Left ventricle myocardium superior (tissue), 1 donor: ENCODE measurements at regions not wholly inside any gene's neighbourhood (a gene's known extent, or its start where the extent isn't known, plus 50 kb on each side); places are given as distances from the start of the nearest gene placed in this dataset.
A peak's percentile ranks its signal among the peaks of the same experiment; 100 is the strongest.
"Not testable (repeated sequence)": the region's sequence is repeated elsewhere in the genome, so short reads cannot be mapped to it uniquely, and the experiment has no call there.

ENCODE experiments used
- ATAC-seq: fragments of 200-7000 bp; cut with Tn5 transposase; one replicate; pipeline ENCODE4 v1.9.1; 2020; ENCODE audit warnings: mild to moderate bottlenecking, moderate library complexity
- DNase-seq: peaks from one replicate; pipeline ENCODE4 v3.0.0-alpha.2; 2020
- intact Hi-C: fragments of 100-400 bp; cut with micrococcal nuclease; formaldehyde crosslinking; loops from one replicate; pipeline ENCODE4 v1.11.0; 2022
- donor health status: DM: no; HTN: yes; CAD: no; lungs with severe emphysema.

DNA sequence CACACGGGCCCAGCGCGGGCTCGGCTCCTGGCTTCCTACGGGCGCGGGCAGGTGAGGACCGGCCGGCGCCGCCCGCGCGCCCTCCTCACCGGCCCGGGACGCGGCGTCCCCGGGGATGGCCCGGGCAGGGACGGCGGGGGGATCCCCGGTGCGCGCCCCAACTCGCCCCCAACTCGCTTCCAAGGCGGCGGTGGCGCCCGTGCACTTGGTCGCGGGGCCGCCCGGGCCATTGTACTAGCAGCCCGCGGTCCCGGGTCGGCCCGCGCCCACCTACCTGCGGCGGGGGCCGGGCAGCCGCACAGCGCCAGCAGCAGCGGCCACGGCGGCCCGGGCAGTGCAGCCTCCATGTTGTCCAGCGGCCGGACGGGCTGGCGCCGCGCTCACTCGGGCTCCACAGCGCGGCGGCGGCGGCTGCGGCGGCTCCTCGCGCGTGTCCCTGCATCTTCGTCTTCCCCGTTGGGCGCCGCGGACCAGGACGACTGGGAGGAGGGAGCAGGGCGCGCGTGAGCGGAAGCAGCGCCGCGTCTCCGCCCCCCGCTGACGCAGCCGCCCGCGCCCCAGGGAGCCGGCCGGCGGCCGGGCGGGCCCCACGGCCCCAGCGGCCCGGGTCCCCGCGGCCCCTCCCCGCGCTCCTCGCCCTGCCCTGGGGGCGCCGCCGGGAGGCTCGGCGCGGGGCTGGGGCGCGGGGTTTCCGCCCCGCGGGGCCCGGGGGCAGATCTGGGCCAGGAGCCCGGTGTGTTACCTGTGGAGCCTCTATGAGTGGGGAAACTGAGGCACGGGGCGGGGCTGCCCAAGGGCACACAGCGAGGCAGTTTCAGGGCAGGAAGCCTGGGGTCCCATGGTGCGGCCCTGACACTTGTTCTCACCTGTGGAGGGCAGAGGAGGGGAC, 159.3 kb upstream of the GRK3 start:
- intact Hi-C loops = no loop called here
- DNase-seq (peak; percentile 92), ATAC-seq (peak; percentile 67)

DNA sequence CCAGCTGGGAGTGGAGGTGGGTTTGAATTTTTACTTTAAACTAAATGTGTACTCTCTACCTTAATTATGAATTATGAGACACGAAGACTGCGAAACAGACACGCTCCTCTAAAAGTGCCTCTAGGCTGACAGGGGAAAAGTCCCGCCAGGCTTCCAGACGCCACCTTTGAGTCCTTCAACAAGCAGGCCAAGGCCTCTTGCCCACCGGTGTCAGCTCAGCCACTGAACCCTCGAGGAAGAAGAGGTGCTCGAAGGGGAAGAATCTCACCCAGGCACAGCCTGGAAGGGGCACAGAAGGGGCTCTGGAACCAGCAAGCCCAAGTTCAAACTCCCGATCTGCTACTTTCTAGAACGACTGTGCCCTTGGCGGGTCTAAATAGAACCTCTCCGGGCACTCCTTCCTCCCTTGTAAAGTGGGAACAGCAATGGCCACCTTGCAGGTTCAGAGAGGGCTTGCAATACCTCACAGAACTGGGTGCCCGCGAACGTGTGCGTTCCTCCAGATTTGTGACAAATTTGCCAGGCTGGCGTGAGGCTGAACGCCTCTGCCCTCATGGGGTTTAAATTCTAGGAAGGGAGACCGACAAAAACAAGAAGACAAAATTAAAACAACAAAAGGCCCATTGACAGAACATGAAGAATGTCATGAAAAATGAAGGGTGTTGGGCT, 158.5 kb upstream of the GRK3 start:
- intact Hi-C loops = no loop called here
- DNase-seq (no peak), ATAC-seq (no peak)

DNA sequence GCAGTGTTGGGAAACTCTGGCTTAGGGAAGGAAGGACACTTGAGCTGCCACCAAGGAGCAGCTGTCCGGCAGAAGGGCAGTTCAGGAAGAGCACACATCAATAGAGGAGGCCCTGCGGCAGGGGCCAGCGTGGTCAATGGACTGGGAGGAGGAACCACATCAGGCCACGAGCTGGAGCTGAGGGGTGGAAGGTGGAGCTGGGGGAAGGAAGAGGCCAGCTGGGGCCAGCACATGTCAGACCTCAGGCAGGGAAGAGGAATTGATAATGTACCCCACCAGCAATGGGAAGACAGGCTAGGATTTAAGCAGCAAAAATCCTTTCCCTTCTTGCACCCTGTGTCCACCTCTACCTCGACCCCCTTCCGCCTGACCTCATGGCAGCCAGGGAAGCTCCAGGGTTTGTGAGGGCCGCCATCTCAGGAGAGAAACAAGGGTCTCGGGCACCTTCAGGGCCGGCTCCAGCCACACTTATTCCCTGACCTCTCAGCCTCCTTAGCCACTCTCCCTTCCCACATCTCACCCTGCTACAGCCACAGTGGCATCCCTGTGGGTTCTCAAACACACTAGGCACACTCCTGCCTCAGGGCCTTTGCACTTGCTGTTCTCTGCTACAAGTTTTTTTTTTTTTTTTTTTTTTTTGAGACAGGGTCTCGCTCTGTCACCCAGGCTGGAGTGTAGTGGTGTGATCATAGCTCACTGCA, 157.8 kb upstream of the GRK3 start:
- DNase-seq (peak; percentile 60), ATAC-seq (no peak)
- intact Hi-C loops = no loop called here

DNA sequence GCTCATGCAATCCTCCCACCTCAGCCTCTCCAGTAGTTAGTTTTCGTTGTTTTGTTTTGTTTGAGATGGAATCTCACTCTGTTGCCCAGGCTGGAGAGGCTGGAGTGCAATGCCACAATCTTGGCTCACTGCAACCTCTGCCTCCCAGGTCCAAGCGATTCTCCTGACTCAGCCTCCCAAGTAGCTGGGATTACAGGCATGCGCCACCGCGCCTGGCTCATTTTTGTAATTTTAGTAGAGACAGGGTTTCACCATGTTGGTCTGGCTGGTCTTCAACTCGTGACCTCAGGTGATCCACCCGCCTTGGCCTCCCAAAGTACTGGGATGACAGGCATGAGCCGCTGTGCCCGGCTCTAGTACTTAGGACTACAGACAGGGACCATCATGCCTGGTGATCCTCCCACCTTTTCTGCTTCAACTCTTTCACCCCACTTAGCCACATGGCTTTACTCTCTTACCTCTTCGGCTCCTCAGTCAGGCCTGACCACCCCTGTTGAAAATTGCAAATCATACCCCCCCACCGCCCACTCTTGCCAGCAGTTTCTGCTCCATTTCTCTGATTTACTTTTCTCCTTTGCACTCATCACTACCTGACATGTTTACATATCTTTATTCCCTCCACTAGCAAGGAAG, 157.1 kb upstream of the GRK3 start:
- intact Hi-C loops = no loop called here
- no peak for ATAC-seq
- DNase-seq = no peak

DNA sequence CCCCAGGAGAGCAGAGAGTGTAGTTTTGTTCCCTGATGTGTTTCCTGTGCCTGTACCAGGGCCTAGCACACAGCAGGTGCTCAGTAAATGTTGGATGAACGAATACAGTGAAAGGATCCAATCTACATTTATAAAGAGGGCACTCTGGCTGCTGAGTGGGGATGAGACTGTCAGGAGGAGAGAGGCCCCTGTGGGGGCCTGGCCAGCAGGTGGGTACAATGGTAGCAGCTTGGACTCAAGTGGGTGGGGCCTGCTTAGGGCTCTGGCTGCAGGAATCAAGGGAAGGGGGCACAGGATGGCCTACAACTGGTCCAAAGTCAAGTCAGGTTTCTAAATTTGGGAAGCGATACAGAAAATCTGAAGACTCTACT, 156.6 kb upstream of the GRK3 start:
- ATAC-seq = no peak
- DNase-seq = no peak
- intact Hi-C loops = no loop called here

DNA sequence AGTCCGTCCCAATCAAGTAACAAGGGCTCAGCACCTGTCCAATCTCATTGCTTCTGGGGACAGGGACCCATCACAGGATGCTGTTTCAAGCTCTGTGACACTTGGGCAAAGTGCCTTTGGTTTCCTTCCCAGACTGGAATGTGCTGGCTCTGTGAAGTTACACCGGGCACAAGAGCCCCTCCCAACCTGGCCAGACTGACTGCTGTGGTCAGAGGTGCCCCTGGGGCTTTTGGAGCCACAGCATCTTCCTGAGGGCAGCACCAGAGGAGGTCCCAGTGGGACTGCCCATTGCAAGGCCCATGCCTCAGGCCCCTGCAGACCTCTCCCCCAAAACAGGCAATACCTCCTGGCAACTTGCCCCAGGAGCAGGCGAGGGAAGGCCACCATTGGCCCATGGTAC, 155.2 kb upstream of the GRK3 start:
- peak; percentile 57 for DNase-seq
- ATAC-seq = peak; percentile 79
- intact Hi-C loops = no loop called here

DNA sequence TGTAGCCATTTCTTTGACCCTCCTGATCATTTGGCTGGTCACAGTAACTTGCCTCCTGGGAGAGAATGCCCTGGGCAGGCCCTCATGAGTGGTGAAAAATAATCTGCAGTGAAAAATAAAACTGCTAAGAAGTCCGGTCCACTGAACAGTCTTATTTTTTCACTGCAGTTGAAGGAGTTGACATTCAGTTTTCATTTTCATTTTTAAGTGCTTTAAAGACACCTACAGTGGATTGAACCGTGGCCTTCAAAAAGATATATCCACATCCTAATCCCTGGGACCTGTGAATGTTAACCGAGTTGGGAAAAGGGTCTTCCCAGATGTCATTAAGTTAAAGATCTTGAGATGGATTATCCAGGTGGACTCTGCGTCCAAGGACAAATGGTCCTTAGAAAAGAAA, 153.6 kb upstream of the GRK3 start:
- DNase-seq (no peak), ATAC-seq (no peak)
- intact Hi-C loops = no loop called here

DNA sequence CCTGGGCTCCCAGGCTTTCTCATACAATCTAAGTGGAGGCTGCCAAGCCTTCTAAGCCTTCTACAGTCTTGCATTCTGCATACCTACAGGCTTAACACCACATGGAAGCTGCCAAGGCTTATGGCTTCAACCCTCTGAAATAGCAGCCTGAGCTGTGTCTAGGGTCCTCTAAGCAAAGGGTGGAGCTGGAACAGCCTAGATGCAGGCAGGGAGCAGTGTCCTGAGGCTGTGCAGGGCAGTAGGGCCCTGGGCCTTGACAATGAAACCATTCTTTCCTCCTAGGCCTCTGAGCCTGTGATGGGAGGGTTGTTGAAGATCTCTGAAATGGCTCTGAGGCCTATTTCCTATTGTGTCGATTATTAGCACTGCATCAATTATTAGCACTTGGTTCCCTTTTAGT, 150.9 kb upstream of the GRK3 start:
- intact Hi-C loops = no loop called here
- ATAC-seq (no peak), DNase-seq (no peak)

DNA sequence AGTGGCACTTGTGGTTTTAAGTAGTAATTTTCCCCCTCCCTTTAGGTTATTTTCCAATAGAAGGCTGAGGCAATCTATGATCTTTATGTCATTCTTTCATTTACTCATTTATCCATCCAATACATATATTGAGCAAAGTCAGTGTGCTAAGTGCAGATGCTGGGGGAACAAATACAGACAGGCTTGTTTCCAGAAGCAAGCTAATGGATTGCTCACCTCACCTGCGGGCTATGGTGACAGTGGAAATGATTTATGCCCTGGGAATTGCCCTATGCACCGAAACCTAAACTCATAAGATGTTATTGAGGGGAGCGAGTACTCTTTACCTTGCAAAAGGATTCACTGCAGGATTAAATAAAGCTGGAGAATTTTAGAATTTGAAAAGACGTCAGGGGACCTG, 148.7 kb upstream of the GRK3 start:
- DNase-seq, intact Hi-C loops, ATAC-seq: not testable (repeated sequence)

DNA sequence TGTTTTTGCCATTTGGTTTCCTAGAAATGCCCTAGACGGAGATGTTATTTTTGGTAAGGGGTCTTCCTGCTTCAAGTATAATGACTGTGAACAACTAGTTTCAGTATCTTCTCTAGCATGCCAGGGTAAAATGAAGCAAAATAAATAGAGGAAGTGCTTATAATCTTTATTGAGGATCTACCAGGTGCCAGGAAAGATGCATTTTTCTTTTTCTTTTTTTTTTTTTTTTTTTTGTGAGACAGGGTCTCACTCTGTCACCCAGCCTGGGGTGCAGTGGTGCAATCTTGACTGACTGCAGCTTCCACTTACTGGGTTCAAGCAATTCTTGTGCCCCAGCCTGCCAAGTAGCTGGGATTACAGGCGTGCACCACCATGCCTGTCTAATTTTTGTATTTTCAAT, 146.6 kb upstream of the GRK3 start:
- intact Hi-C loops, DNase-seq, ATAC-seq: not testable (repeated sequence)

DNA sequence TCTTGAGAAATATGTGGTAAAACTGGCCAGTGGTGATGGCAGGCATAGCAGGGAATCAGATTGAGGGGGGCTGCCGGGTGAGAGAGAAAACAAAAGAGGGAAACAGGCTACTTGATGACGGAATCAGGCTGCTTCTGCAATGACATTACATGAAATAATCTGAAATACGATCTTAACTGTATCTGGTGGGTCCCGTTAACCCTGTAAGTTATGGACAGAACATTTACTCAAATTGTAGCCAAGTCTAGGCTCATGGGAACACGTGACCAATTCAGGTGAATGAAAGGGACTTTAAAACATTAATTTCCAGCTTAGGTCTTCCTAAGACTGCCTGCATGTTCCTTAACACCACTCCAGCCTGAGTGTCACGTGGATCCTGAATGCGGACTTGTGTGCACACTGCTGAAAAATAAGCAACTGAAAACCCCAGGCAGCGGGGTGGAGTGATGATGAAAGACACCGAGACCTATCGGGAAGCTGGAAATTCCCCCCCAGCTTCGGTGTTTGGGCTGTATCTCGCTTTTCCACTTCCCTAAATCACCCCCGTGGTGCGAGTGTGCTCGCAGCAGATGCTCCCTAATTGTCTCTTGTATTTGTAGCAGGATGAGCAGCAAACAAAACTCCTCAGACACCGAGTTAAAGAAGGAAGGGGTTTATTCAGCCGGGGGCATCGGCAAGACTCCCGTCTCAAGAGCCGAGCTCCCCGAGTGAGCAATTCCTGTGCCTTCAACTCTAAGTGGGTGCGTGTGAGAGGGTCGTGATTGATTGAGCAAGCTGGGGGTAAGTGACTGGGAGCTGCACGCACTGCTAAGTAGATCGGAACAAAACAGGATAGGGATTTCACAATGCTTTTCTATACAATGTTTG, 145.0 kb upstream of the GRK3 start:
- intact Hi-C loops = loop anchor here (10.0 kb wide), 1 partner anchor 55 kb away; no protein-coding TSS in a partner anchor
- DNase-seq = no peak
- peak; percentile 56 for ATAC-seq

DNA sequence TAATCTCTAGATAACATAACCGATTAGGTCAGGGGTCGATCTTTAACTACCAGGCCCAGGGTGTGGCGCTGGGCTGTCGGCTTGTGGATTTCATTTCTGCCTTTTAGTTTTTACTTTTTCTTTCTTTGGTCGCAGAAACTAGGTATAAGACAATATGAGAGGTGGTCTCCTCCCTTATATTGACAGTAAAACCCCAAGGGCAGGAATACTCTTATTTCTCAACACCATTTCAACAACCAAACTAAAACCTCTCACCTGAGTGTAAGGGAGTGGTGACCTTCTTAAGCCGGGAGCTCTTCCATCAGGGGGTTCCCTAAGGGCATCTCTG, 144.4 kb upstream of the GRK3 start:
- intact Hi-C loops = loop anchor here (10.0 kb wide), 1 partner anchor 55 kb away; no protein-coding TSS in a partner anchor
- not testable (repeated sequence) for DNase-seq, ATAC-seq

DNA sequence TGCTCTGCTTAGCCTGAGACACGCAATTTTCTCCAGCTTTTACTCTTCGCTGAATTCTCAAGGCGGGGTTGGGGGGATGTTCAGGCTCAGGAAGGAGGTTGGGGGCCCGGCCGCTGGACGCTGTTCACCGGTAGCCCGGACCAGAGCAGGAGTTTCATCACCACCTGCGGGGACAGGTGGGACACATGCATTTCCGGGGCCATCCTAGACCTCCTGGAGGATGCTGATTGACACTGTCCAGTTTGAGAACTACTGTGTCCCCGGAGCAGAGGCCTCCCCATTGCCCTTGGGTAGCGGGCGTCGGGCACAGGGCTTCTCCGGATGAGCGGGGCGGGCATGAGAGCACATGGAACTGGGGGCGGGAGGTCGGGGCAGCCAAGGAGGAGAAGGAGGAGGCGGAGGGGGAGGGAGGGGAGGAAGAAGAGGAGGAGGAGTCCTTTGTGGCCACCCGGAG, 144.0 kb upstream of the GRK3 start:
- DNase-seq (no peak), ATAC-seq (no peak)
- intact Hi-C loops = loop anchor here (10.0 kb wide), 1 partner anchor 56 kb away; no protein-coding TSS in a partner anchor

DNA sequence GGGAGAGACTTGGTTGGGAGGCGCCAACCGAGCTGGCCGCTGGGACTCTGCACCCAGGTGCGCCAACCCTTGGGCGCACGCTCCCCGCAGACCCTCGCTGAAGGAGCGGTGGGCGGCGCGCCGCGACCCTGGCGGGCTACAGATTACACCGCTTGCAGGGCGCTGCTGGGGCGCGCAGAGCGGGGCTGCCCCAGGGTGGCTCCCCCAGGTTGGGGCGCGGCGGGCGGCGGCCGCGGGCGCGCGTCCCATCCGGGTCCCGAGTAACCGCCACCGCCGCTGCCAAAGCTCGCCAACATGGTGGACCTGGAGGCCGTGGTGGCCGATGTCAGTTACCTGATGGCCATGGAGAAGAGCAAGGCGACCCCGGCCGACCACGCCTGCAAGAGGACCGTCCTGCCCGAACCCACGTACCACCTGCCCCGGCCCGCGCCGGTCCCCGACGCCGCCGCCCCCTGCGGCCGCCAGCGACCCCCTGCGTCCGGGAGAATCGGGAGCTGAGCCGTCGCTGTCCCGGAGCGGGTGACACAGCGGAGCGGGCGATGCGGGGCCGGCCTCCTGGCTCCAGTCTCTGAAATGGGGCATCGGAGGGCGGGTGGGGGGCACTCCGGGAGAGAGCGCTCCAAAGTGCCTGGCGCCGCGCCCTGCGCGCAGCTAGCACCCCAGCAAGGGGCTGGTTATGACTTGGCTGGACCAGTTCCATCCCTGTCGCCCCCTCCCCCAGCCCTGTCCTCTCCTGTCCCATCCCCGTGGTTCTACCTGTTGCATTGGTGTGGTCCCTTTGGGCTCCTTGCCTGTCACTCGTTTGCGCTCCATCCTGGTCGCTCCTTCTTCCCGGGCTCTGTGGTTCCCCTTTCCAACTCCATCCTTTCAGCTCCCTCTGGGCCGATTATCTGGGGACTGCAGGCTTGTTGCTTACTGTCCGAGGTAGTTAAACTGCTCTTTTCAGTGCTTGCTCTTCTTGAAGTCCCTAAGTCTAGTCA, 143.3 kb upstream of the GRK3 start:
- intact Hi-C loops = loop anchor here (10.0 kb wide), 1 partner anchor 56 kb away; no protein-coding TSS in a partner anchor
- ATAC-seq = peak; percentile 45
- no peak for DNase-seq

DNA sequence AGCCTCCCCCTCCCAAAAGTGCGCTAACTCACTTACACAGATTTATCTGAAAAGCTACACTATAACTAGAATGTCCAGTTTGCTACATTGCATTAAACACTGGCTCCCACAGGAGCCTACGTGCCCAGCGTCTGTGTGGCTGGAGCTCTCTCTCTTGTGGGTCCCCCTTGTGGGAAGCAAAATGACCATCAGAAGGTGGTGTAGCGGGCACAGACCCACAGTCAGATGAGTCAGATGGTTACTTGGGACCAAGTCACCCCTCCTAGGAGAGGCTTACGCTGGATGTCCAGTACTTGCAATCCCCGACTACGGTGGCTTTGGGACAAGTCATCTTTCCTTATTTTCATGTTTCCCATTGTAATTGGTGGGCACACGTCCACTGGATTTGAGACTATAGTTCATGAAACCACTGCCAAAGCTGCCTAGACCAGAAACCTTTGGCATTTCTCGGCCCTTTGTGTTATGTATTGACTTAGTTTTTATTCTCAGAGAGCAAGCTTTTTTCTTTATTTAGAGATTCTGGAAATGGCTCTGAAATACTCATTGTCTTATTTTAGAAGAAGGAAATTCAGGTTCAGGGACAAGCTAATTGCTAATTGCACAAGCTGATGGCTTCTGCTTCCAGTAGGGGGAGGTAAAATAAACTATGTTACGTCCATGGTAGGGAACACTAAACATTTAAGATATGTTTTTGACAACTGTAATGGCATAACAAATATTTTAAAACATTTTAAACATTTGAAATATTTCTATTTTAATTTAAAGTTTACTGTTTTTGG, 137.8 kb upstream of the GRK3 start:
- not testable (repeated sequence) for ATAC-seq, DNase-seq
- intact Hi-C loops = loop anchor here (10.0 kb wide), 1 partner anchor 62 kb away; no protein-coding TSS in a partner anchor

DNA sequence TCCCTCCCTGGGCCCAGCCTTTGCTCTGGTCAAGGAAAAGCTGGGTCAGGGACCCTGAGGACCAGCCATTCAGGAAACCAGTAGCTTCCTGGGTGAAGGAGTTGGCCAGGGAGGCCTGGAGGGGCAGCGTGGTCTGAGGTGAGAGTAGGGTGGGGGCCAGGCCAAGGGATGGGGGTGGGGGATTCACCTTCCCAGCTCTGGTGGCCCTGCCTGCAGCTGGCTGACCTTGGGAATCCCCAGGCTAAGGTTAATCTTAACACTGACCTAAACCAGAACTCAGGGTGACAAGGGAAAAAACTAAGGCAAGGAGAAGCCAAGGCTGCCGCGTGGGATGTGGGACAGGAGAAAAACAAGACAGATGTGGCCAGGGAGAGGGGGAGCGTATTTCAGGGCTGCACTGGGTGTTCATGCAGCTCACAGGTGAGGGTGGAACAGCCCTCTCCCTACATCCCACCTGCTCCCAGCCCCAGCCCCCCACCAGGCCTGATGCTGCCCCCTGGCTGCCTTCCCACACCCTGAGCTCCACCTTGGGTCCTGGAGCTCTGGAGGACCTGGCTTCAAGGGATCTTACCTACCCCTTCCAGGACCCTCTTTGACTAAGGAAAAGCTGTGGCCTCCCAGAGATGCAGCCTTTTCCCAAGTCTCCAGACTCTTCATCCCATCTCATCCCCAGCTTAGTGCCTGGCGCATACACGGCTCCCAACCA, 132.7 kb upstream of the GRK3 start:
- ATAC-seq, intact Hi-C loops, DNase-seq: not testable (repeated sequence)
